ELR (cell line): ENCODE measurements at regions not wholly inside any gene's neighbourhood (a gene's known extent, or its start where the extent isn't known, plus 50 kb on each side); places are given as distances from the start of the nearest gene placed in this dataset.

Experiments used
- DNase-seq: peaks from one replicate; pipeline ENCODE4 v3.0.0-alpha.2; 2015; ENCODE audit warnings: low read depth

DNA sequence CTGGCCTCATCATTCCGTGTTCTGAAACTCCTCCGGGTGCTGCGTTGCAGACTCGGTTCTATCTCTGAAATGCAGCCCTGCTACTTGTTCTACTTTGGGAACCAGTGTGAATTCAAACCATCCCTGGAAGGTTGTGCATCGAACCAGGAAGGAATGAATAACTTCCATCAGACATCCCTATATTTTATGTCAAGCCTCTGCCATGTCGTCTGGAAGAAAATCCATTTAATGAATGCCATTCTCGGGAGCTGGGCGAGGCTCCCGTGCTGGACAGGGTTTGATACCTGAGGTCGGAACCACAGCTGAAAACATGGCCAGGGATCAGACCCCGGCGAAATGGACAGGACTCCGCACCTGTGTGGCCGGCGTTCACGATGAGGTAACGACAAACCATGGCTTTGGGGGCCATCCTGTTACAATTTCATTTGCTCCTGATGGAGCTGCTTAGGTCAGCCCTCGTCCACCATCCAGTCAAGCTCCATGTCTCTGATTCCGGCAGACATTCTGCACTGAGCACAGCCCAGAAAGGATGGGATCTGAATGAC, 821.6 kb downstream of the GALR1 start:
- DNase-seq, result no peak

DNA sequence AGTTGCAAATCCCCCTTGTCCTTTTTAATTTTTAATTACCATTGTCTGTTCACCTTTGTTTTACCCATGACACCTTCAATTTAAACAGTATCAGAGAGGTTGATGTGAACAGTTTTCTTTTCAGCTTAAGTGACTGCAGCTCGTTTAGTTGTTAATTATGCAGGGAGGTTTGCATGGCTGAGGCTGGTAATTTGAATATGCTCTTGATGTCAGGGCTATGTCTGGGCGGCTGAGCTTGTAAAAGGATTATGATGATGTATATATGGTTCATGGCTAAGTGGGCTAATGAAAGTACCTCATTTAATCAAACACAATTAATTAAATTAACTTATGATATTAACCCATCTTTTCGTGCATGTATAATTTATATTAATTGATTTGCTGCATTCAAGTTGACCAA, 822.1 kb downstream of the GALR1 start:
- no peak for DNase-seq

DNA sequence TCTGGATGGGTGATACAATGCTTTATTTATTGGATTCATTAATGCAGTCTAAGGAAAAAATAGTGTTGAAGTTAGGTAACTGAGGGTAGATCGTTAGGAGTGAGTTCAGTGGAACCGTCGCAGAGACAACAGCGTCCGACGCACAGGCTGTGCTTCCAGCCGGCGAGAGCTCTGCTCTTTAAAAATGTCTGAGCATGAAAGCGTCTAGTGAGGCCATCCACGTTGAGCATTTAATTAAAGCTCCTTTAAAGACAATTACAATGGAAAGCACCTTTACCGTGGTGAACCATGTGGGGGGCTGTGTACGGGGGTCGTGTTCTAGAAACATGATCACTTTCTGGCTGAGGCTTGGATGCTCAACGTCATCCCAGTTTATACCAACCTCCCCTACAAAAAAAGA, 822.7 kb downstream of the GALR1 start:
- DNase-seq, result no peak

- no peak for DNase-seq
These were observed 823.6 kb downstream of the GALR1 start for GRCh38 chr18:78073275-78073674.

- DNase-seq, result no peak
These were observed 824.9 kb downstream of the GALR1 start for GRCh38 chr18:78074400-78075020.

DNA sequence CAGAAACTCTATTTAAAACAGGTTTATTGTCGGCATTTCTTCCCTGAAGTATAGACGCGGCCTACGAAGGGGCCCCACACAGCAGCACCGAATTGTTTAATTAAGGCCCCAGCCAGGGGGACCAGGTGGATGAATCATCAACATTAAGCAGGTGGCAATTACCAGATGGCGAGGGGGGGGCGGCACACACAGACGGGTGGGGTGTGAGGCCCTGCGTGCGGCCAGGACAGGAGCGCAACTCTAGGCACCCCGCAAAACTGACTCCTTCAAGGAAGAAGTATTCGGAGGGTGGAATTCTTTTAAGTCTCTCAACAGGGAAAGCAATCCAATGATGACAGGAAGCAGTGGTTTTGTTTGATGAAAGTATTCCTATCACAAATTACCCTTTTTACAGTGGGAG, 830.4 kb downstream of the GALR1 start:
- DNase-seq, result no peak

DNA sequence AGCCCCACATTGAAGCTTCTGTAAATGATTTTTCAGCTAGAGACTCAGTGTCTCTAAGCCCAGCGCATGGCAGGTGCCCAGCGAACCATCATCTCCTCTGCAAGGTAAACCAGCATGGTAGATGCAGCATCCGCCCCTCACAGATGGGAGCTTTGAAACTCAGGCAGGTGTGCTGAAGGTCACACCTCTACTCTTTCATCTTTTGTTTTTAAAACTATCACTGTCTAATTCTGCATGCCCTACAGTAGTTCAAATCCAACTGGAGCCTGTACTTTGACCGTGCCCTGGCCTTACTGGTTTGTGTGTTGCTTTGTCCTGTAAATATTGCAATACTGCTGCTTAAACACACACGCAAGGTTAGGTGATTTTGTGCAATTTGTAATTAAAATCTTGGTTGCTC, 831.1 kb downstream of the GALR1 start:
- DNase-seq, result no peak

GRCh38 chr18:78082816-78083215, 833.2 kb downstream of the GALR1 start:
- DNase-seq, result no peak

DNA sequence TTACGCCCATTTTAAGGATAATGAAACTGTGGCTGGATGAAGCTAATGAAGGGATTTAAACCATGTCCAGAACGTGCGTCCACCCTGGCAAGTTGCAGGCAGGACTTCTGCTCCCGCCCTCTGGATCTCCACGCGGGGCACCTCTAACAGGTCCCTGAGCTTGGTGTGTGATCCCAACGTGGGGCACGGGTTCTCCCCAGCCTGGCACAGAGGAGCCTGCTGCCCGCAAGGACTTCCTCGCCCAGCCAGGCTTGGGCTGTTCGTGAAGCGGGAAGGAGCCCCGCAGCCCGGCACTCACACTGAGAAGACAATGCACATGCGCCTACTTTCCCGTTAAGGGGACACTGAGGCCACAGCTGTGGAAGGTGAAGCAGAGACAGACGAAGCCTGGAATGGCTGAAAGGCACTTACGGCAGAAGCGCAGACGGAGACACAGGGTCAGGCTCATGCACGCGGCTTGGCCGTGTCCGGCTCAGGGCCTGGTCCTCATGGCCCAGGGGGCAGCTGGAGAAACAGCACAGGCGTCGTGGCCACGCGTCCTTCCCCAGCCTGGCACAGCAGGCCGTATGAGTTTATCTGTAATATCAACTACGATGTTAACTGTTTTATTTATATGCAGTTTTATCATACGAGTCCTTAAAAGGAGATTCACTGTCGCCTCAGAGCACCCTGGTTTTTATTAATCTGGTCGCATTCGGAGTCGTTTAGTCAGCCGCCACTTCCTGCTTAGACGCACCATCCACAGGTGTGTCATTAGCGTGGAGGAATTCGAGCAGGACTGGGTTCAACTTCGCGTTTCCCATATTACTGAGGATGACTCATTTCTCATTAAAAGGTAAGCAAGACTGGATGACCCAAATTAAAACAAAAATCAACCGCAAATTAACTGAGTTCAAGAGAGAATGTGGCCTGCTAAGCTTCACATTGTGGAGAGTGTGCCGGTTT, 835.9 kb downstream of the GALR1 start:
- no peak for DNase-seq

DNA sequence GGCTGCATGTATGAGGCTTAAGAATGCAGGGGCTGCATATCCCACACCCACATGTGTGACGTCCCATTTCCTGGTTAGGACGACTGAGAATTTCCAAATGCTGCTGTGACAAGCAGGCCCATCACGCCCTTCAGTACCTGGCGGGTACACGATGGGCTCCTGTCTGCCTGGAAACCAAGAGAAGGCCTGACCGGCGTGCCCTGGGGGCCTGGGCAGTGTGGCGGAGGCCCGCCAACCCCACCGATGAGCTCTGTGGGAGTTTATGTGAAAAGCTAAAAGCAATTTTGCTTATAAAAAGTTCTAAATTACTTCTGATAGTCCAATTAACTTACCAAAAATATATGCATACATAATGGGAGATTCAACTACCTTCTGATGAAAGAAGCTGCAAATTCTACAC, 837.3 kb downstream of the GALR1 start:
- no peak for DNase-seq

DNA sequence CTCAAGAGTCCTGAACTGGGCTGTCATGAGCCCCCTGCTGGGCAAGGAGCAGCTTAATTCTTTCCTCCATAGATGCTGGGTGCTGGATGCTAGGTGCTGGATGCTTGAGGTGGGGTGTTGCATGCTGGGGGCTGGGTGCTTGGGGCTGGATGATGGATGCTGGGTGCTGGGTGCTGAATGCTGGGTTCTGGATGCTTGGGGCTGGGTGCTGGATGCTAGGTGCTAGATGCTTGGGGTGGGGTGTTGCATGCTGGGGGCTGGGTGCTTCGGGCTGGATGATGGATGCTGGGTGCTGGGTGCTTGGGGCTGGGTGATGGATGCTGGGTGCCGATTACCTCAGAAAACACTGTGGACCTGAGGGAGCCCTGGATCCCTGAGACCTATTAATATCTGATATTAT, 837.7 kb downstream of the GALR1 start:
- no peak for DNase-seq

GRCh38 chr18:78090584-78090983, 840.9 kb downstream of the GALR1 start:
- DNase-seq, result no peak

- no peak for DNase-seq
These were observed 843.3 kb downstream of the GALR1 start for GRCh38 chr18:78092901-78093300.

DNA sequence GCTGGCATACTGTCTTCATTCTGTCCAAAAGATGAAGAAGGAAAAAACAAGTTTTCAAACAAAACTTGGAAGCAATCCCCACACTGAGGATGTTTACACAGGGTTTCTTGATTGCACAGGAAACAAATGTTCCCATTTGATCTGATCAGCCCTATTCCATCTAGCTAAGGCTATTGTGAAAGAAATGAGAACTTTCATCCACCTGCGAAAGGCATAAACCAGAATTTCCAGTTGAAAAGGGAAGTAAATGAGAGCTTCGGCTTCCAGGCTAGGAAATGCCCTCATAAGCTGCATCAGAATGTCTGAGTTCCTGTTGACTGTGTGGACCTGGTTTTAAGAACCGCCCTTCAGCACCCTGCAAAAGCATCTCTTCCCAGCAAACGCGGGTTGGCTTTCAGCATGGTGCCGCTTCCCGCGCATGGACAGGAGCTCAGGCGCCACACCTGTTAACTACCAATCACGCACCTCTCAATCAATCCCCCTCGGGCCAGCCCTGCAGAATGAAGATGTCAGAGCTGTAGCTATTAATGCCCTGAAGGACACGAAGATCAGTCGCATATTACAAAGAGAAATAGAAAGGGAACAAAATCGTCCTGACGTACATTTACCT, 850.4 kb downstream of the GALR1 start:
- no peak for DNase-seq

- no peak for DNase-seq
These were observed 851.4 kb downstream of the GALR1 start for GRCh38 chr18:78101091-78101490.

DNA sequence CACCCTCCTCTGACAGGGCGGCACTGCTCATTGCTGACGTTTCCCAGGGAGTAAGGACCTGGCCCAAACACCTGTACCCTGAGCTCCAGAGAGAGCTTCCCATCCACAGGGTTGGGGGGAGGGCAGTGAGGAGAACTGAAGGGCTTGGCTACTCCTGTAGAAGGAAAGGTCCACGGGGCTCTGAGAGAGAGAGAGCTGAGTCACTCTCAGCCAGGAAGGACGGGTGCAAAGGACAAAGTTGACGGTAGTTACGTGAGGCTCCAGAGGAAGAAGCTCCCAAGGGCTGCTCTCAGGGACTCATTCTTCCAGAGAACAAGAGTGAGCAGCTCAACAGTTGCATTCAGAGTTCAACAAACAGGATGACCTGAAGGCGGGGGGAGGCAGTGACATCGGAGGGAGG, 852.5 kb downstream of the GALR1 start:
- DNase-seq, result no peak

- no peak for DNase-seq
These were observed 856.0 kb downstream of the GALR1 start for GRCh38 chr18:78105611-78106010.

DNA sequence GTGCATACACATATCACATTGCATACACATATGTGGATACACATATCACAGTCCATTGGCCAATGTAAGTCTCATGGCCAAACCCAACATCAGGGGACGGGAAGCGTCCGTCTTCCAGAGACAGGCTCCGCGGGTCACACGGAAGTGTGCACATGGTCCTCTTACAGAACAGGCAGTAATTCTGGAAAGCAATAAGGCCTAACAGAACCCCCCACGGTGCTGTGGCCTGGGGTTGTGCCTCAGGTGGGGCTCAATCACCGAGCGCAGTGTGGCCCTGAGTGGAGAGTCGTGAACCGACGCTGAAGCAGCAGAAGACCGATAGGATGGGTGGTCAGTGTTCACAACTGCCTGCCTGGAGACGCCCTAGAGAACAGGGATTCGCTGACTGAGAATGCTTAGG, 857.3 kb downstream of the GALR1 start:
- DNase-seq, result no peak

GRCh38 chr18:78107363-78107762, 857.7 kb downstream of the GALR1 start:
- no peak for DNase-seq

DNA sequence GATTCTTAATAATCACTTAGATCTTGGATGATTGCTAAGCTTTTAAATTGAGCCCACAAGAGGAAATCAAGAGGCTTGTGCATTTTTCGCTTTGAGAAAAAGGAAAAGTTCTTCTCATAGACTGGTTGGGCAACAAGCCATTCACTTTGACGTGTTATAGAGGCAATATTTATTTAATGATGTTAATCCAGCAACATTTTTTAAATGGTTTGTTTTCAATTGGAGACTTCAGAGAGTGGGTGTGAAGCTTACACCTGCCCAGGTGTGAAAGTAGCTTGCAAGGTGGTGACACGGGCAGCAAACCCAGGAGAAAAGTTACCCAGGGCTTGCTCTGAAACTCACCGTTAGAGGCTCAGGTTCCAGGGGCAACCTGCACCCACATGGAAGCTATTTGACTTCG, 858.9 kb downstream of the GALR1 start:
- DNase-seq, result no peak

DNA sequence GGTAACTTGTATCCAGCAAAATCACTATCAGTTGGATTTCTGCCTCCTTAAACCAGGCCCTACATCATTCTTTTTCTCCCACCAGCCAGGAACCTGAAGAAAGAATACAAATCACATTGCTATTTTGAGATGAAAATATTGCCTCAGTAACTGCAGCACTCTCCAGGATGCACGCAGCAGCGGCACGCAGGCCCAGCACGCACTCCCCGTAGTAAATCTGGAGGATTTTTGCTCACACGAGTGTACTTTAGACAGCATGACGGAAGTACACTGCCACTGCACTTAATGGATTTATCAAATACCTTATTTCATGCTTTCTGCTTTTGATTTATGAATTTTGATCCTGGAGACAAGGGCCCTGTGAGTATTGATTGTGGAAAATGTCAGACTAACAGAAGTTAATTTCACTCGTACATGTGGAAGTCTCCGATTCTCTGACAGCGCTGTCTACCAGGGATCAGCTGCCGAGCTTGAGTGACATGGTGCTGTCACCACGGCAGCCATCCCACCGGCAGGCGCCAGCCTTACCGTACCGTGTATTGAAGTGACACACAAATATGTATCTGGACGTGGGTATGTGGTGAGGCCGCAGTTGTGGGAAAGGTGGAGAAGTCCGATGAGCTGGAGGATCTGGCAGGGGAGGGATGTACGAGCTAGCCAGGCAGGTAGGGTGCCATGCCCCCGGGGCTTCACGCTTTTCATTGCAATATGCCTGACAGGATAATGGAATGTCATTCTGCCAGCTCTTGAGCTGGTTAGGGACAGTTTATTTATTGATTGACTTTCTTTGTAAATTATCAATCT, 863.7 kb downstream of the GALR1 start:
- DNase-seq, result no peak

GRCh38 chr18:78113940-78114251, 864.2 kb downstream of the GALR1 start:
- no peak for DNase-seq
